HL-60 (cell line): ENCODE measurements at regions not wholly inside any gene's neighbourhood (a gene's known extent, or its start where the extent isn't known, plus 50 kb on each side); places are given as distances from the start of the nearest gene placed in this dataset.

ENCODE experiments used
- CTCF ChIP-seq: IDR thresholded peaks from one replicate; pipeline ENCODE4 v1.5.1; 2011; ENCODE audit warnings: low read length, control low read depth, inconsistent platforms; ENCODE audit not compliant: insufficient read depth
- POLR2AphosphoS5 ChIP-seq: IDR thresholded peaks from 2 replicates; pipeline ENCODE4 v1.6.1; 2012; ENCODE audit warnings: low read depth
- REST ChIP-seq: IDR thresholded peaks from 2 replicates; pipeline ENCODE4 v1.6.1; 2012; ENCODE audit warnings: low read depth; ENCODE audit not compliant: insufficient replicate concordance

GRCh38 chr4:14607578-14607977, 394.7 kb upstream of the CPEB2 start:
- TF ChIP-seq CTCF (no peak), POLR2AphosphoS5 (no peak), REST (no peak)
